ENCODE measurements at regions not wholly inside any gene's neighbourhood (a gene's known extent, or its start where the extent isn't known, plus 50 kb on each side); places are given as distances from the start of the nearest gene placed in this dataset.

- H3K4me3 ChIP-seq = no peak overlapping the region
- no peak for TF ChIP-seq CTCF (IDR thresholded peaks at IDR 0.05)
- no peak overlapping the region for H3K27ac ChIP-seq
- H3K36me3 ChIP-seq = no peaks in the 10 kb centered on the region
- H3K9me3 ChIP-seq = no peaks in the 10 kb centered on the region
- no peak for DNase-seq
- no peak for ATAC-seq
- peaks cover 0 to 35% (median 0%) of the 10 kb centered on the region in 9 donors for H3K4me1 ChIP-seq
- intact Hi-C loops (cut with DNase I) = loop anchor here in 1 of 10 donors (10.0 kb wide), 1 partner anchor 46 kb away; no protein-coding TSS in a partner anchor
- 72 to 78% methylated on average over 1 of the region's 1 CpG for WGBS, 2 donors
- H3K27me3 ChIP-seq = no peaks in the 10 kb centered on the region
These were observed 80.1 kb upstream of the ELOVL5 start for GRCh38 chr6:53428886-53429285.

- DNase-seq (no peak), ATAC-seq (no peak)
- TF ChIP-seq CTCF (IDR thresholded peaks at IDR 0.05) = no peak
- 91 to 95% methylated on average over 4 of the region's 4 CpGs for WGBS, 2 donors
- intact Hi-C loops (cut with DNase I) = loop anchor here in 1 of 10 donors (10.0 kb wide), 1 partner anchor 48 kb away; no protein-coding TSS in a partner anchor
- no peak overlapping the region for H3K27ac ChIP-seq
- no peaks in the 10 kb centered on the region for H3K36me3 ChIP-seq
- H3K27me3 ChIP-seq = no peaks in the 10 kb centered on the region
- no peak overlapping the region for H3K4me3 ChIP-seq
- no peaks in the 10 kb centered on the region for H3K9me3 ChIP-seq
- H3K4me1 ChIP-seq = peaks cover 0 to 14% (median 0%) of the 10 kb centered on the region in 9 donors
These were observed 78.0 kb upstream of the ELOVL5 start for GRCh38 chr6:53426667-53427270.

- DNase-seq (no peak), ATAC-seq (no peak)
- no peak for TF ChIP-seq CTCF (IDR thresholded peaks at IDR 0.05)
- Histone ChIP-seq H3K9me3 (no peaks in the 10 kb centered on the region), H3K4me3 (no peak overlapping the region), H3K36me3 (no peaks in the 10 kb centered on the region), H3K27me3 (no peaks in the 10 kb centered on the region), H3K4me1 (peaks cover 0 to 14% (median 0%) of the 10 kb centered on the region in 9 donors), H3K27ac (no peak overlapping the region)
- WGBS, 2 donors = 97 to 98% methylated on average over 3 of the region's 3 CpGs
- intact Hi-C loops (cut with DNase I) = loop anchor here in 1 of 10 donors (10.0 kb wide), 1 partner anchor 49 kb away; no protein-coding TSS in a partner anchor
These were observed 77.4 kb upstream of the ELOVL5 start for GRCh38 chr6:53426117-53426516.

GRCh38 chr6:53424976-53425718, 76.4 kb upstream of the ELOVL5 start:
- no peak for ATAC-seq
- 95% methylated on average over 9 of the region's 9 CpGs for WGBS, 2 donors

More at GRCh38 chr6:53424976-53425718, 76.4 kb upstream of the ELOVL5 start:
- Histone ChIP-seq H3K36me3 (no peaks in the 10 kb centered on the region), H3K4me1 (peaks cover 0 to 14% (median 0%) of the 10 kb centered on the region in 9 donors), H3K27ac (no peak overlapping the region), H3K27me3 (no peaks in the 10 kb centered on the region), H3K9me3 (no peaks in the 10 kb centered on the region), H3K4me3 (no peak overlapping the region)
- intact Hi-C loops (cut with DNase I) = loop anchor here in 1 of 10 donors (10.0 kb wide), 1 partner anchor 50 kb away; no protein-coding TSS in a partner anchor
- no peak for DNase-seq
- TF ChIP-seq CTCF (IDR thresholded peaks at IDR 0.05) = no peak
